ENCODE measurements at regions not wholly inside any gene's neighbourhood (a gene's known extent, or its start where the extent isn't known, plus 50 kb on each side); places are given as distances from the start of the nearest gene placed in this dataset.
"Not testable (repeated sequence)": the region's sequence is repeated elsewhere in the genome, so short reads cannot be mapped to it uniquely, and the experiment has no call there.

GRCh38 chr3:145906755-145907154 lies 254.2 kb downstream of the PLOD2 start:
- no peak for DNase-seq (ENCODE audit: low spot score)

- no peak for DNase-seq (ENCODE audit: low spot score)
Observed at GRCh38 chr3:145911016-145911415, 250.0 kb downstream of the PLOD2 start.

- no peak for DNase-seq (ENCODE audit: low spot score)
Observed at GRCh38 chr3:145915787-145916186, 245.2 kb downstream of the PLOD2 start.

GRCh38 chr3:145927736-145928135 lies 233.2 kb downstream of the PLOD2 start:
- DNase-seq (ENCODE audit: low spot score) = not testable (repeated sequence)

GRCh38 chr3:145936971-145937370 lies 224.0 kb downstream of the PLOD2 start:
- DNase-seq (ENCODE audit: low spot score) = no peak

GRCh38 chr3:145939431-145939830 lies 221.6 kb downstream of the PLOD2 start:
- no peak for DNase-seq (ENCODE audit: low spot score)

GRCh38 chr3:145942052-145942451 lies 218.9 kb downstream of the PLOD2 start:
- no peak for DNase-seq (ENCODE audit: low spot score)

GRCh38 chr3:145943952-145944351 lies 217.0 kb downstream of the PLOD2 start:
- no peak for DNase-seq (ENCODE audit: low spot score)

- DNase-seq (ENCODE audit: low spot score) = no peak
Observed at GRCh38 chr3:145951441-145951840, 209.5 kb downstream of the PLOD2 start.

GRCh38 chr3:145952536-145952935 lies 208.4 kb downstream of the PLOD2 start:
- DNase-seq (ENCODE audit: low spot score) = no peak

- DNase-seq (ENCODE audit: low spot score) = no peak
Observed at GRCh38 chr3:145953316-145953715, 207.7 kb downstream of the PLOD2 start.

GRCh38 chr3:145959457-145960088 lies 201.4 kb downstream of the PLOD2 start:
- DNase-seq (ENCODE audit: low spot score) = no peak

- DNase-seq (ENCODE audit: low spot score) = no peak
Observed at GRCh38 chr3:145963111-145963510, 197.9 kb downstream of the PLOD2 start.

GRCh38 chr3:145967043-145967442 lies 193.9 kb downstream of the PLOD2 start:
- no peak for DNase-seq (ENCODE audit: low spot score)

GRCh38 chr3:145971186-145971585 lies 189.8 kb downstream of the PLOD2 start:
- no peak for DNase-seq (ENCODE audit: low spot score)

- DNase-seq (ENCODE audit: low spot score) = no peak
Observed at GRCh38 chr3:145972851-145973250, 188.1 kb downstream of the PLOD2 start.

GRCh38 chr3:145981056-145981455 lies 179.9 kb downstream of the PLOD2 start:
- no peak for DNase-seq (ENCODE audit: low spot score)

GRCh38 chr3:145983101-145983500 lies 177.9 kb downstream of the PLOD2 start:
- no peak for DNase-seq (ENCODE audit: low spot score)
